GM18520 (cell line): ENCODE measurements at regions not wholly inside any gene's neighbourhood (a gene's known extent, or its start where the extent isn't known, plus 50 kb on each side); places are given as distances from the start of the nearest gene placed in this dataset.

Experiments
- ATAC-seq: cut with Tn5 transposase; IDR thresholded peaks from one replicate; pipeline ENCODE4 v1.9.1; 2021; ENCODE audit not compliant: unreplicated experiment

GRCh38 chr7:131741446-131741845 lies 185.0 kb upstream of the PODXL start:
- no peak for ATAC-seq

GRCh38 chr7:131737746-131738465 lies 181.5 kb upstream of the PODXL start:
- no peak for ATAC-seq

GRCh38 chr7:131735101-131735500 lies 178.7 kb upstream of the PODXL start:
- no peak for ATAC-seq

- ATAC-seq: no peak
These were observed 177.2 kb upstream of the PODXL start for GRCh38 chr7:131733604-131734003.

GRCh38 chr7:131727189-131727588 lies 170.8 kb upstream of the PODXL start:
- ATAC-seq: no peak

GRCh38 chr7:131726686-131727085 lies 170.3 kb upstream of the PODXL start:
- ATAC-seq: no peak

- ATAC-seq: no peak
These were observed 169.6 kb upstream of the PODXL start for GRCh38 chr7:131726031-131726430.

GRCh38 chr7:131724776-131725345 lies 168.4 kb upstream of the PODXL start:
- no peak for ATAC-seq

- ATAC-seq: no peak
These were observed 167.5 kb upstream of the PODXL start for GRCh38 chr7:131723926-131724325.

GRCh38 chr7:131722371-131722770 lies 165.9 kb upstream of the PODXL start:
- no peak for ATAC-seq

- no peak for ATAC-seq
These were observed 165.2 kb upstream of the PODXL start for GRCh38 chr7:131721660-131722059.

- no peak for ATAC-seq
These were observed 164.3 kb upstream of the PODXL start for GRCh38 chr7:131720703-131721102.

GRCh38 chr7:131717181-131717580 lies 160.8 kb upstream of the PODXL start:
- no peak for ATAC-seq

- no peak for ATAC-seq
These were observed 142.9 kb upstream of the PODXL start for GRCh38 chr7:131699323-131699722.

- ATAC-seq: no peak
These were observed 135.9 kb upstream of the PODXL start for GRCh38 chr7:131692131-131692960.

GRCh38 chr7:131691454-131692130 lies 135.2 kb upstream of the PODXL start:
- no peak for ATAC-seq

- no peak for ATAC-seq
These were observed 134.0 kb upstream of the PODXL start for GRCh38 chr7:131690441-131690840.

- ATAC-seq: no peak
These were observed 133.3 kb upstream of the PODXL start for GRCh38 chr7:131689662-131690234.

- no peak for ATAC-seq
These were observed 132.6 kb upstream of the PODXL start for GRCh38 chr7:131688738-131689661.

GRCh38 chr7:131687296-131687695 lies 130.9 kb upstream of the PODXL start:
- no peak for ATAC-seq
